Stomach (tissue), 8 donors: ENCODE measurements at regions not wholly inside any gene's neighbourhood (a gene's known extent, or its start where the extent isn't known, plus 50 kb on each side); places are given as distances from the start of the nearest gene placed in this dataset.

Experiments
- DNase-seq, 2 donors: peaks; one replicate each; pipeline versions ENCODE4 v3.0.0 to v3.0.0-alpha.2; 2013 to 2019
- H3K27ac ChIP-seq, 5 donors: fragments of 200-600 bp in 4 of 5; sonication (generic) in 4 of 5; one replicate each; pipeline ENCODE4 v1.5.1; 2013 to 2019; ENCODE audit warnings: mild to moderate bottlenecking in 1 of 5, moderate library complexity in 1 of 5
- H3K27me3 ChIP-seq, 3 donors: fragments of 200-600 bp; sonication (generic); one replicate each; pipeline ENCODE4 v1.5.1; 2017 to 2019; ENCODE audit warnings: mixed run types in 1 of 3
- H3K36me3 ChIP-seq, 4 donors: fragments of 200-600 bp; sonication (generic); 1 replicate in 3 of 4; 2 replicates in 1 of 4; pipeline ENCODE4 v1.5.1; 2016 to 2019
- H3K4me1 ChIP-seq, 4 donors: fragments of 200-600 bp; sonication (generic); one replicate each; pipeline ENCODE4 v1.5.1; 2016 to 2019
- H3K4me3 ChIP-seq, 4 donors: fragments of 200-600 bp; sonication (generic) in 3 of 4; one replicate each; pipeline ENCODE4 v1.5.1; 2016 to 2019; ENCODE audit warnings: mild to moderate bottlenecking in 1 of 4
- H3K9me3 ChIP-seq, 4 donors: fragments of 200-600 bp; sonication (generic); one replicate each; pipeline ENCODE4 v1.5.1; 2016 to 2019
- CTCF ChIP-seq, 7 experiments: fragments of 450-650 bp in 4 of 7; fragments of 200-600 bp in 3 of 7; sonication (generic) in 3 of 7; IDR thresholded peaks; one replicate each; pipeline ENCODE4 v1.5.1; 2016 to 2019; ENCODE audit warnings: antibody characterized with exemption in 7 of 7, control low read depth in 2 of 7, mild to moderate bottlenecking in 1 of 7
- EP300 ChIP-seq: sonication (generic); formaldehyde crosslinking; IDR thresholded peaks from one replicate; pipeline ENCODE4 v1.6.1; 2017; ENCODE audit warnings: antibody characterized with exemption
- POLR2A ChIP-seq, 4 donors: fragments of 450-650 bp; IDR thresholded peaks; one replicate each; pipeline ENCODE4 v1.6.1; 2016; ENCODE audit warnings: antibody characterized with exemption in 4 of 4, control low read depth in 2 of 4, mild to moderate bottlenecking in 1 of 4, moderate library complexity in 1 of 4
- POLR2AphosphoS5 ChIP-seq, 3 donors: sonication (generic); formaldehyde crosslinking; IDR thresholded peaks; one replicate each; pipeline ENCODE4 v1.6.1; 2016; ENCODE audit warnings: antibody characterized with exemption in 3 of 3
- WGBS, 5 donors: extraction: QIAGEN DNeasy Blood & Tissue Kit in 3 of 5; methylation state at CpG; one replicate each; pipeline versions ENCODE4 v1.1.5 to v1.1.7; 2013 to 2018; 5-methylcytosine and 5-hydroxymethylcytosine counted together
- intact Hi-C: fragments of 100-400 bp; cut with DNase I; formaldehyde crosslinking; loops from one replicate; pipeline ENCODE4 v1.15.1; 2023; ENCODE audit warnings: low total_unique reads
- donor health status: healthy with polysubstance abuse.
- donor health status: Bipolar disorder and iron deficiency.
- donor health status: healthy.

- DNase-seq, result no peak
- Histone ChIP-seq H3K27me3 (no peaks in the 10 kb centered on the region), H3K36me3 (no peaks in the 10 kb centered on the region), H3K4me1 (no peaks in the 10 kb centered on the region), H3K27ac (no peak overlapping the region), H3K4me3 (no peak overlapping the region), H3K9me3 (peaks cover 0 to 7% (median 0%) of the 10 kb centered on the region in 4 donors)
- whole genome bisulfite sequencing, 5 donors, result 91 to 94% (median 93%) methylated on average over 5 to 7 of the region's 7 CpGs
- intact Hi-C loops, result no loop called here
- no peak for TF ChIP-seq CTCF (IDR thresholded peaks at IDR 0.05)
- TF ChIP-seq POLR2AphosphoS5 (IDR thresholded peaks at IDR 0.05), result no peak
- TF ChIP-seq POLR2A (IDR thresholded peaks at IDR 0.05), result no peak
- no peak for TF ChIP-seq EP300
These were observed 192.3 kb upstream of the MANEA start for GRCh38 chr6:95384988-95385387.

- Histone ChIP-seq H3K27me3 (no peaks in the 10 kb centered on the region), H3K9me3 (no peaks in the 10 kb centered on the region), H3K27ac (no peak overlapping the region), H3K36me3 (no peaks in the 10 kb centered on the region), H3K4me1 (no peaks in the 10 kb centered on the region), H3K4me3 (no peak overlapping the region)
- TF ChIP-seq CTCF (IDR thresholded peaks at IDR 0.05), result no peak
- no peak for TF ChIP-seq POLR2A (IDR thresholded peaks at IDR 0.05)
- TF ChIP-seq POLR2AphosphoS5 (IDR thresholded peaks at IDR 0.05), result no peak
- TF ChIP-seq EP300, result no peak
- no peak for DNase-seq
- intact Hi-C loops, result no loop called here
These were observed 189.5 kb upstream of the MANEA start for GRCh38 chr6:95387845-95388244.

GRCh38 chr6:95404777-95405176 is 172.6 kb upstream of the MANEA start:
- TF ChIP-seq CTCF (IDR thresholded peaks at IDR 0.05), result no peak
- TF ChIP-seq POLR2A (IDR thresholded peaks at IDR 0.05), result no peak
- TF ChIP-seq EP300, result no peak
- Histone ChIP-seq H3K9me3 (no peaks in the 10 kb centered on the region), H3K4me3 (no peak overlapping the region), H3K4me1 (no peaks in the 10 kb centered on the region), H3K36me3 (no peaks in the 10 kb centered on the region), H3K27me3 (no peaks in the 10 kb centered on the region), H3K27ac (no peak overlapping the region)
- intact Hi-C loops, result no loop called here
- WGBS, 5 donors, result 68 to 93% (median 91%) methylated on average over 2 of the region's 2 CpGs
- DNase-seq, result no peak

GRCh38 chr6:95408111-95408510 is 169.2 kb upstream of the MANEA start:
- no peak for TF ChIP-seq CTCF (IDR thresholded peaks at IDR 0.05)
- TF ChIP-seq POLR2AphosphoS5 (IDR thresholded peaks at IDR 0.05), result no peak
- no peak for TF ChIP-seq POLR2A (IDR thresholded peaks at IDR 0.05)
- no peak for TF ChIP-seq EP300
- no peaks in the 10 kb centered on the region for H3K27me3 ChIP-seq
- DNase-seq, result no peak
- no peaks in the 10 kb centered on the region for H3K4me1 ChIP-seq
- intact Hi-C loops, result no loop called here
- no peaks in the 10 kb centered on the region for H3K9me3 ChIP-seq
- WGBS, 5 donors, result 27 to 41% (median 36%) methylated on average over 1 of the region's 1 CpG
- H3K4me3 ChIP-seq, result no peak overlapping the region
- H3K27ac ChIP-seq, result no peak overlapping the region
- no peaks in the 10 kb centered on the region for H3K36me3 ChIP-seq
